Heart left ventricle (tissue), 16 donors: ENCODE measurements at regions not wholly inside any gene's neighbourhood (a gene's known extent, or its start where the extent isn't known, plus 50 kb on each side); places are given as distances from the start of the nearest gene placed in this dataset.

Experiments used
- ATAC-seq, 4 donors: fragments of 200-7000 bp; cut with Tn5 transposase; one replicate each; pipeline ENCODE4 v1.9.1; 2020 to 2022; ENCODE audit warnings: moderate library complexity in 4 of 4, mild to moderate bottlenecking in 3 of 4, moderate number of reproducible peaks in 1 of 4
- DNase-seq, 5 donors: peaks; one replicate each; pipeline ENCODE4 v3.0.0-alpha.2; 2020
- H3K27ac ChIP-seq, 12 donors: fragments of 200-600 bp; sonication (generic) in 4 of 12; one replicate each; pipeline versions ENCODE4 v1.5.0 to v1.8.0; 2016 to 2022; ENCODE audit warnings: mild to moderate bottlenecking in 2 of 12
- H3K27me3 ChIP-seq, 9 donors: fragments of 200-600 bp; sonication (generic) in 2 of 9; one replicate each; pipeline versions ENCODE4 v1.5.1 to v1.8.0; 2016 to 2022; ENCODE audit warnings: mild to moderate bottlenecking in 3 of 9
- H3K36me3 ChIP-seq, 9 donors: fragments of 200-600 bp; sonication (generic) in 2 of 9; one replicate each; pipeline versions ENCODE4 v1.5.0 to v1.8.0; 2018 to 2022; ENCODE audit warnings: mild to moderate bottlenecking in 2 of 9
- H3K4me1 ChIP-seq, 12 donors: fragments of 200-600 bp; sonication (generic) in 4 of 12; one replicate each; pipeline versions ENCODE4 v1.5.0 to v1.8.0; 2016 to 2022; ENCODE audit warnings: mild to moderate bottlenecking in 3 of 12
- H3K4me3 ChIP-seq, 12 donors: fragments of 200-600 bp; sonication (generic) in 4 of 12; one replicate each; pipeline versions ENCODE4 v1.5.0 to v1.8.0; 2017 to 2022; ENCODE audit warnings: mild to moderate bottlenecking in 9 of 12, moderate library complexity in 4 of 12
- H3K9me3 ChIP-seq, 12 donors: fragments of 200-600 bp; sonication (generic) in 4 of 12; one replicate each; pipeline versions ENCODE4 v1.5.0 to v1.8.0; 2016 to 2022; ENCODE audit warnings: mild to moderate bottlenecking in 1 of 12
- POLR2A ChIP-seq, 2 donors: fragments of 450-650 bp; IDR thresholded peaks; one replicate each; pipeline ENCODE4 v1.6.1; 2017; ENCODE audit warnings: antibody characterized with exemption in 2 of 2, mild to moderate bottlenecking in 2 of 2, moderate library complexity in 2 of 2
- WGBS, 4 donors: extraction: QIAGEN DNeasy Blood & Tissue Kit in 2 of 4; methylation state at CpG; one replicate each; pipeline versions ENCODE4 v1.1.5 to v1.1.7; 2013 to 2018; 5-methylcytosine and 5-hydroxymethylcytosine counted together
- intact Hi-C, 10 donors: fragments of 100-400 bp; cut with DNase I; formaldehyde crosslinking; loops; one replicate each; pipeline versions ENCODE4 v1.11.1 to v1.14.2; 2022
- TF ChIP-seq, protein P1 (sequence below), 12 donors: fragments of 200-600 bp; sonication (generic) in 4 of 12; IDR thresholded peaks; one replicate each; pipeline versions ENCODE4 v1.5.0 to v1.8.0; 2018 to 2022; ENCODE audit warnings: antibody characterized with exemption in 12 of 12, mild to moderate bottlenecking in 5 of 12
- donor health status: ischemic (EF 13 %, LVEDD 7.1; RV severe dilation, severe dysfunction).
- donor health status: healthy with polysubstance abuse.
- donor health status: DM: no; HTN: yes; CAD: no.
- donor health status: DM: no; HTN: no; CAD: no.
- donor health status: ischemic (EF 25% LVEDD 6.9; RV normal size, moderate dysfunction).
- donor health status: ischemic (EF 25% LVEDD 5.7; RV mildly dilated, moderate dysfunction).
- donor health status: healthy.
- donor health status: DM: yes; HTN: yes; CAD: no.
- donor health status: ischemic (EF 35%, LVEDD 5.7; RV mildly dilated, moderate dysfunction).
- donor health status: nonischemic (EF 11% LVEDD 7.7; RV severe dilation, severe dysfunction).
- donor health status: DM: yes; HTN: yes; CAD: no.
- donor health status: PGD.
- donor health status: ischemic (EF 29% LVEDD 5.4; RV normal size, mild dysfunction).
- donor health status: nonischemic (EF 23%, LVEDD 6.1; RV moderate dilation, normal function).

DNA sequence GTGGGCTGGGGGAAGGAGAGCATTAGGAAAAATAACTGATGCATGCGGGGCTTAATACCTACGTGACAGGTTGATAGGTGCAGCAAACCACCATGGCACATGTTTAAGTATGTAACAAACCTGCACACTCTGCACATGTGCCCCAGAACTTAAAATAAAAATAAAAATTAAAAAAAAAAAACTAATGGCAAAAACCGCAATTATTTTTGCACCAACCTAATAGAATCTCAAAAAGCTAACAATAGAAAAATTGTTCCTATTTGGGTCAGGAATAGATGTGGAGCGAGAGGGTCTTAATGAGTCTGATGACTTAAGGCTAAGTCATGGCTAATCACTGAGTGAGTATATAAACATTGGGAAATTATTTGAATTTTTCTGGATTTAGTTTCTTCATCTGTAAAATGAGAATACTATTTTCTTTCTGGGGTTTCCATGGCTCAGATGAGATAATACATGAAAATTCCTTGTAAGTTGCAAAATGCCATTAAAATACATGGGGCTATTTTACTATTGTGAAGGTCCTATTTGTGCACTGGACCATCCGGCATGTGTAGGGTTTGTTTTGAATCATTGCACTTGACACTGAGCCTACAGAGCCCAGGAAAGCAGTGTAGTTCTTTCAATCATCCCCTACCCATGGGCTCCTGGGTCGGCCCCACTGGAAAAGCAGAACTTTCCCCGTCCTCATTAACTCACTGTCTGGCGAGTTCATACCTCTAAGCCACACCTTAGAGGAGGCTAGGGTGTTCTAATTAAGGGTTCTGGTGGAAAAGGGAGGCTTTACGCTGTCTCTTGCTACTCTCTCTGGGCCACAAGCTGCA is 164.1 kb upstream of the NTF3 start:
- Histone ChIP-seq H3K4me1 (no peaks in the 10 kb centered on the region), H3K36me3 (no peaks in the 10 kb centered on the region), H3K27ac (no peak overlapping the region), H3K9me3 (no peaks in the 10 kb centered on the region), H3K27me3 (no peaks in the 10 kb centered on the region), H3K4me3 (no peak overlapping the region)
- ATAC-seq (no peak), DNase-seq (no peak)
- 85 to 91% (median 88%) methylated on average over 9 of the region's 9 CpGs for WGBS, 4 donors
- no peak for TF ChIP-seq POLR2A (IDR thresholded peaks at IDR 0.05)
- TF ChIP-seq, protein P1, sequence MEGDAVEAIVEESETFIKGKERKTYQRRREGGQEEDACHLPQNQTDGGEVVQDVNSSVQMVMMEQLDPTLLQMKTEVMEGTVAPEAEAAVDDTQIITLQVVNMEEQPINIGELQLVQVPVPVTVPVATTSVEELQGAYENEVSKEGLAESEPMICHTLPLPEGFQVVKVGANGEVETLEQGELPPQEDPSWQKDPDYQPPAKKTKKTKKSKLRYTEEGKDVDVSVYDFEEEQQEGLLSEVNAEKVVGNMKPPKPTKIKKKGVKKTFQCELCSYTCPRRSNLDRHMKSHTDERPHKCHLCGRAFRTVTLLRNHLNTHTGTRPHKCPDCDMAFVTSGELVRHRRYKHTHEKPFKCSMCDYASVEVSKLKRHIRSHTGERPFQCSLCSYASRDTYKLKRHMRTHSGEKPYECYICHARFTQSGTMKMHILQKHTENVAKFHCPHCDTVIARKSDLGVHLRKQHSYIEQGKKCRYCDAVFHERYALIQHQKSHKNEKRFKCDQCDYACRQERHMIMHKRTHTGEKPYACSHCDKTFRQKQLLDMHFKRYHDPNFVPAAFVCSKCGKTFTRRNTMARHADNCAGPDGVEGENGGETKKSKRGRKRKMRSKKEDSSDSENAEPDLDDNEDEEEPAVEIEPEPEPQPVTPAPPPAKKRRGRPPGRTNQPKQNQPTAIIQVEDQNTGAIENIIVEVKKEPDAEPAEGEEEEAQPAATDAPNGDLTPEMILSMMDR (IDR thresholded peaks at IDR 0.05), result no peak
- intact Hi-C loops, result no loop called here

DNA sequence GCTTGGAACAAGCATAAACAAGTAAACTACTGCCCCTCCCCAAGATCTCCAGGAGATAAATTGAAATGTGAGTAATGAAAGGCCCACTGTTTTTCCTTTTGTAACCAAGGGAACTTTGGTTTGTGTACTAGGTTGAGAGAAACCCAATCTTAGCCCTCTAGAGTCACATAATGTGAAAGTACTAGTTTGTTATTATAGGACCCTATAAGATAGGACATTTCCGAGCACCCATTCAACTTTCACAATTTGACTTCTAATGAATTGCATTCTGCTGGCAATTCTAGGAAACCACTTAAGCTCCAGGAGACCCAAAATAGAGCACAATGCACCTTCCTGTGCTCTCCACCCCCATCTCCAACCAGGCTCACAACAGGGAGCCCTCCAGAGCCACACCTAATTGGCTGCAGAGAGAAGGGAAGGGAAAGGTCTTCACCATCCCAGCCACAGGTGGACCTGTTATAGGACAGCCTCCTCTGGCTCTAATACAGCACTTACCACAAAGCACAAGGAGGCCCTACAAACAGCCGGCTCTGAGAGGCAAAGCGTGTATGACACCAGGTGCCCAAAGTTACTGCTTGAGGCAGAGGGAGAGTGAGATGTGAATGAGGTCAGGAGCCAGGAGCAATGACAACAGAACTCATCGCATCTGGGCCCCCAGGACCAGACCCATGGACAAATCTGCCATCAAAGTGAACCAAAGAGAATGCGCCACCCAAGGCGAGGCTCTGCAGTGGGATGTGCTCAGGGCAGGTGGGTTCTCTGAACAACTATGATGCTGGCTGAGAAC is 163.3 kb upstream of the NTF3 start:
- no peaks in the 10 kb centered on the region for H3K4me1 ChIP-seq
- H3K36me3 ChIP-seq, result no peaks in the 10 kb centered on the region
- H3K4me3 ChIP-seq, result no peak overlapping the region
- ATAC-seq (no peak), DNase-seq (no peak)
- TF ChIP-seq POLR2A (IDR thresholded peaks at IDR 0.05), result no peak
- TF ChIP-seq, protein P1 (IDR thresholded peaks at IDR 0.05), result no peak
- H3K9me3 ChIP-seq, result no peaks in the 10 kb centered on the region
- 87 to 95% (median 90%) methylated on average over 5 to 6 of the region's 6 CpGs for WGBS, 4 donors
- no peak overlapping the region for H3K27ac ChIP-seq
- no peaks in the 10 kb centered on the region for H3K27me3 ChIP-seq
- intact Hi-C loops, result no loop called here

DNA sequence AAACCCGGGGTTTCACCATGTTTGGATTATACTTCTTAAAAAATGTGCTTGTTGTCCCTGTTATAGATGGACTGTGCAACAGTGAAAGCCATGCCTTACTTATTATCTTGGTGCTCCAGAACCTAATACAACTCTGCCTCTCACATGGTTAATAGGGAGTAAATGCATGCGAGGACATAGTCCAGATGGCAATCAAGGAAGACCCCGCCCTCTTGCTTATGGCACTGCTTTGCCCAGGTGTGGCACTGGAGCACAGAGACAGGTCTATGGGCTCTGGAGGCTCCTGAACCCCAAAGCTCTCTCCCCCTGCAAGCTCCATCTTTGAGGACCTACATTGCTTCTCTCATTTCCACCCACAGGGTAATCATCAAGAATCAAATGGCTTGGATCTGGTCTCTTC is 162.1 kb upstream of the NTF3 start:
- DNase-seq (no peak), ATAC-seq (no peak)
- Histone ChIP-seq H3K36me3 (no peaks in the 10 kb centered on the region), H3K27ac (no peak overlapping the region), H3K27me3 (no peaks in the 10 kb centered on the region), H3K4me1 (no peaks in the 10 kb centered on the region), H3K4me3 (no peak overlapping the region), H3K9me3 (no peaks in the 10 kb centered on the region)
- intact Hi-C loops, result no loop called here
- TF ChIP-seq, protein P1 (IDR thresholded peaks at IDR 0.05), result no peak
- TF ChIP-seq POLR2A (IDR thresholded peaks at IDR 0.05), result no peak
- 87 to 95% (median 90%) methylated on average over 3 of the region's 3 CpGs for WGBS, 4 donors

DNA sequence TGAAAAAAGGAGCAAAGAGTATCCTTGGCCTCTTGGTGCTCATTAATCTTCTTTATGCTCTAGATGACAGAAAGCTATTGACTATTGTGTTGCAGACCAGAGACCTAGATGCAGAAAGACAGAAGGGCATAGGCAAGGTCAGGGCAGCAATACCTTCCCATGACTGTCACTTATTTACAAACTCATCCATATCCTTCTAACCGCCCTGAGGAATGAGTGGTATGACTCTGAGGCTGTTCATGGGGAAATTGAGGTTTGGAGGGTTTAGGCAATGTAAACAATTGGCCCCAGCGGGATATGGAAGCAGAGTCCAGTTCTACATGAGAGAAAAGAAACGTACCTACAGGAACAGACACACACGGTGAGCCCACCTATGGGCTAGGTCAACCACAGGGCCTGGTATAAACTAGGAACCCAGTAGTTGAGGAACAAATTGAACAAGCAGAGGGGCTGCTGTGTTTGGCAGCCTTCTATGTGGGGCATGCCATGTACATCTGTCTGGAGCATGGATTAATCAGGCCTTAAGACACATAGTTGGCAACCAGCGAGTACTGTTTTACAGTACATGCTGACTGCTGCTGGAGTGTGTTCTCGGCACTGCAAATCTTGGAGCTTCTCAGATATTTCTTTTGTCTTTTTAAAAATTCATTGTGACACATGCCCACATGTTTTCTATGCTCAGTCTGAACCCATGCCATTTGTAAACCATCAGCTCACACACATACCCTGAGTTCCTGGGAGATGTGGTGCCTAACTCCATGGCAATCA is 159.7 kb upstream of the NTF3 start:
- intact Hi-C loops, result no loop called here
- 88 to 93% (median 92%) methylated on average over 6 of the region's 6 CpGs for WGBS, 4 donors
- Histone ChIP-seq H3K9me3 (no peaks in the 10 kb centered on the region), H3K27ac (no peak overlapping the region), H3K36me3 (no peaks in the 10 kb centered on the region), H3K4me3 (no peak overlapping the region), H3K27me3 (no peaks in the 10 kb centered on the region), H3K4me1 (no peaks in the 10 kb centered on the region)
- no peak for ATAC-seq
- TF ChIP-seq POLR2A (IDR thresholded peaks at IDR 0.05), result no peak
- TF ChIP-seq, protein P1 (IDR thresholded peaks at IDR 0.05), result no peak
- DNase-seq, result no peak
